DMS53 treated with DMSO at 0.1 percent for 48 hours (cell line): ENCODE measurements at regions not wholly inside any gene's neighbourhood (a gene's known extent, or its start where the extent isn't known, plus 50 kb on each side); places are given as distances from the start of the nearest gene placed in this dataset.

Experiments used
- DNase-seq: peaks from one replicate; lab custom pipeline; 2025; ENCODE audit not compliant: unreplicated experiment; lab: John Stamatoyannopoulos, UW

DNA sequence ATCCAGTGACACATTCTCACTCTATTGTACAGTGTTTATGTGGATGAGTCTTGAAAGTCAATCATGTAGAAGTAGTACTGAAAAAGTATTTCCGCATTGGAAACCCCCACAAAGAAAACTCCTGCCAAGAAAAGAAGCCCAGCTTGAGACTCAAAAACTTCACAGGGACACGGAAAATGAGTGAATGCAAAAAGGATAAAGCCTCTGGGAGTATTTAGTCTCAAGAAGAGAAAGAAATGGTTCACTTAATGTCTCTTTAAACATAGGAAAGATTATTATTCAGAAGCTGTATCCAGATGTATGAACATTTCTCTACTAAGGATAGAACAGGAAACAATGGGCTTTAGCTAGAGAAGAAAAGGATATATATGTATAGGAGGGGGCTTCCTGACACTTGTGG is 304.5 kb downstream of the BARHL2 start:
- no peak for DNase-seq

GRCh38 chr1:90411185-90411584 is 305.9 kb downstream of the BARHL2 start:
- DNase-seq = no peak

DNA sequence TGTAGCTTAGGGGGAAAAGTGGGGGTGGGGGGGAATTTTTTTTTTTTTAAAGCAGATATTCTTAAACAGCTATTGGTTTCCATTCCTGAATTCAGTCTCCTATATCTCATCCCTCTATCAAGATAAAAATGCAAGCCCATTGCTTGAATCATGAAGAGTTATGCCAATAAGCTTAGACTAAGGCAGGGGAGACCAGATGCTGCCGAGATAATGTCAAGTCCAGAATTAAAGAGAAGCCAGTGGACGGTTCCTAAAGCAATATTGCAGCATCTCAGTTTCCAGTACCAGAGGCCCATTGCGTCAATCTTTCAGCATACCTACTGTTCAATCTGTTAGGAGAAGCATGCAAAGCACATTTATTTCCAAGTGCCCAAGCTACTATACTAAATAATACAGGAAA is 309.4 kb downstream of the BARHL2 start:
- DNase-seq = no peak

GRCh38 chr1:90405726-90406125 is 311.4 kb downstream of the BARHL2 start:
- DNase-seq = no peak

DNA sequence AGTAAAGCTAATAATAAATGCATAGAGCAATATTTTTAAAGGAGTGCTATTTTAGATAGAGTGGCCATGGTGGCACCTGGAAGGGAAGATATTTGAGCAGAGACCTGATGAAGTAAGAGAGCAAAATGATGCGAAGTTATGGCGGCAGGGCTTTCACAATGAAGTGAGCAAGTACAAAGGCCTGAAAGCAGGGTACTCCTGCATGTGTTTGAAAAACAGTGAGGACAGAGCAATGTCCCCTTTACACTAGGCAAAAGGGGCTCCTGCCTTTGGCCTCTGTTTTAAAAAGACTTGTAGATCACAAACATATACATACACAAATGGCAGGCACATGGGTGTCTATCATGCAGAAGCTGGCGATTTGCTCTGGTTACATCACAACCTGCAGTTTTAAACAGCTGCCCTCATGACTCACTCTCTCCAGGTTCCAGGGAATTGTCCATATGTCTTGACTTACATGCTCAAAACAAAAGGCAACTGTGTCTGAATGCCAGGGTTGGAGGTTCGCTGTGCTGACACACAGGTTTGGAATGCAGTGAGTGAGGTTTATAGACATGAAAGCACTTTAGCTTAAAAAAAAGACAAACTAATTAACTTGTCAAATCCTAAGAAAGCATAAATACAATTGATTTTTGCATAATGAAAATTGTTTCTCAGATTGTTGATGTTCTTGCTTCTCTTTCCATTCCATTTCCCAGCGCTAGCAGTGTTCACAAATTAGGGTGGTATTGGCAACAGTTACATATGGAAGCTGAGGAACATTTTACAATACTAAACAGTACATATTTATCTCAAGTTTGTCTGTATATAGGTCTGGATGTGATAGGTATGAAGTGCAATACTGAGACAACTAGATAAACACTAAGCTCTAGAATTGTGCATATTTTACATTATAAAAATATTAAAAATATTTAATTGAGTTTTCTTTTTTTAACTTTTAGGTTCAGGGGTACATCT is 313.9 kb downstream of the BARHL2 start:
- peak; percentile 96 for DNase-seq

DNA sequence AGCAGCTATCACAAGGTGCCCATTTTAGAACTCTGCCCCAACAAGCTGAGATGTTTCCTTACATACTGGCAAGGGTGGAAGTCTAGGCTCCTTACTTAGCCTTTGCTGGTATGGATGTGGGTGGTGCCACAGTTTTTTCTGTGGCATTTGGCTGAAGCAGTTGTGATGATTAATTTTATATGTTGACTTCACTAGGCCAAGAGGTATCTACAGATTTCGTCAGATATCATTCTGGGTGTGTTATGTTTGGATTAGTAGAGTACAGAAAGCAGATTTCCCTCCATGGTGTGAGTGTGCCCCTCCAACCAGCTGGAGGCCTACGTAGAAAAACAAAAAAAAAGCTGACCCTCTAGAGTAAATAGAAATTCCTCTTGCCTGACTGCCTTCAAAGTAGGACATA is 317.0 kb downstream of the BARHL2 start:
- no peak for DNase-seq

DNA sequence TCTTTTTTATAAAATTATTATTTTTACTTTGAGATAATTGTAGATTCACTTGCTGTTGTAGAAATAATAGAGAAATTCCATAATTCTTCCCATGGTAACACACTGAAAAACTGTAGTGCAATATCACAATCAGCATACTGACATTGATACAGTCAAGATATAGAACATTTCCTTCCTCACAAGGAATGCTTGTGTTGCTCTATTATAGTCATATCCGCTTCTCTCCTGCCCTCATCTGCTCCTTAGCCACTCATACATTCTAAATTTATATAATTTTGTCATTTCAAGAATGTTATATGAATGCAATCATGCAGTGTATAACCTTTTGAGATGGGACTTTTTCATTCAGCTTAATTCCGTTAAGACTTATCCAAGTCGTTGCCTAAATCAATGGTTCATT is 320.2 kb downstream of the BARHL2 start:
- DNase-seq = no peak

- DNase-seq = peak; percentile 61
These were observed 322.9 kb downstream of the BARHL2 start for GRCh38 chr1:90394247-90394646.

- DNase-seq = no peak
These were observed 324.1 kb downstream of the BARHL2 start for GRCh38 chr1:90393025-90393424.

GRCh38 chr1:90391126-90391525 is 326.0 kb downstream of the BARHL2 start:
- no peak for DNase-seq

DNA sequence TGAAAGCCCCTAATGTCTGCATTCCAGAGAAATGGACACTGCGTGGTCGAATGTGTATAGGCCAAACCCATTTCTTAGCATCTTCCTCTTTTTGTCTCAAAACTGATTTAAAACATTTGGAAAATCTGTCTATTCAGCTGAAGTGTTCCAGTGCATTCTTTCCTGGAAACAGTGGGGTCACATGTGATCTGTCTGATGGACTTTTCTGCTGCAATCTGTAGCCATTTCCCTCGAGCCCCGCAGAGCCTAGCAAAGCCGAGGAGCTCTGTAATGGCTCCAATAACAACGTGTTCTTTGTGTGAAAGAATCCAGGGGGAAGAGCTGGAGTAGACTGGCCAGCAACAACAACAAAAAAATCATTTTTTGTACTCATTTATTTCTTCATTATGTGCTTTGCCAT is 329.3 kb downstream of the BARHL2 start:
- DNase-seq = no peak

- DNase-seq = no peak
These were observed 330.0 kb downstream of the BARHL2 start for GRCh38 chr1:90386899-90387720.

DNA sequence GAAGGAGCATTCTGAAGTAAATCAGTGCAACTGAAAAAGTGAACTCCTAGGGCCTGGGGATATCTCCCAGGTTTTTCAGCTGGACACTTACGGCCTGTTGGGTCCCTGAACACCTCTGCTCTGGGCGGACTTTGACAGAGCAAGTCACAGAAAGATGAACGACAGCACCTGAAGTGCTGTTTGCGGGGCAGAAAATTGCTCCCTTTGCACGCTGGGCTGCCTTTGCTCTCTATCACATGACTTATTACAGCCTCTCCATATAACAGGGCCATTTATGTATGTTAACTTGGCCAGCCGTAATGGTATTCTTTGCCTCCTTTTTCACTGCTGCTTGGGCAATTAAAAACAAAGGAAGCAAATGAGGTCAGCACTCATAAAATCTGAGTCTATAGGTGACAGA is 332.9 kb downstream of the BARHL2 start:
- no peak for DNase-seq

DNA sequence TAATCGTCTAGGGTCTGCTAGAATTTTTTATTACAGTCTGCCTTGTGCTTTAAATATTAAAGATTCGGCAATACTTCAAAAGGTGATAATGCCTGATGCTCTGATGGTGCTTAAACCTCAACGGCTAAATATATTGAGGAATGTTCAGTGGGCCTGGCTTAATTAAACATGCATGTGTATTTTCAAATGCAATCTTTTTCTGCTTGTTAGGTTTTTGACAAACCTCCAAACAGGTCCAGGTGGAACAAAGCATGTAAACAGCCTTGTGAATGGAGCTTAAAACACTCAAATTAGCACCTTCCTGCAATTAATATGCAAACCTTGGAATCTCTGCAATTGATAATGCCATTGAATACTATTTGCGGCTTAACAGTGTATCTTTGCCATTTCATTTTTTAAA is 334.9 kb downstream of the BARHL2 start:
- DNase-seq = no peak

DNA sequence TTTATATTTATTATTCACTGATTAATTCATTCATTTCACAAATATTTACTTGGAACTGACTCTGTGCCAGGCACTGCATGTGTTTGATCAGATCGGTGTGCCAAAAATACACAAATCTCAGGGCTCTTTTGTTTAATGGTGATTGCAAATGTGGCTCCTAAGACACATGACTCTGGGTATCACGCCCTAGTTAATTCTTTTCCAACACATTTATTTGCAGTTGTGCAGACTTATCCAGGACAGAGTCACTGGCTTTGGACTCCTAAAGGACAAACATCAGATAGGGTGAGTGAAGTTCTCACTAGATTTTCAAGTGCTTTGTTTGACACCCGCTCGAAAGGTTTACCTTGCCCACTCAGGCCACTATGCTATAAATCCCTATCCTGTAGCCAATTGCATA is 335.5 kb downstream of the BARHL2 start:
- DNase-seq = no peak

GRCh38 chr1:90371448-90371813 is 345.7 kb downstream of the BARHL2 start:
- no peak for DNase-seq

DNA sequence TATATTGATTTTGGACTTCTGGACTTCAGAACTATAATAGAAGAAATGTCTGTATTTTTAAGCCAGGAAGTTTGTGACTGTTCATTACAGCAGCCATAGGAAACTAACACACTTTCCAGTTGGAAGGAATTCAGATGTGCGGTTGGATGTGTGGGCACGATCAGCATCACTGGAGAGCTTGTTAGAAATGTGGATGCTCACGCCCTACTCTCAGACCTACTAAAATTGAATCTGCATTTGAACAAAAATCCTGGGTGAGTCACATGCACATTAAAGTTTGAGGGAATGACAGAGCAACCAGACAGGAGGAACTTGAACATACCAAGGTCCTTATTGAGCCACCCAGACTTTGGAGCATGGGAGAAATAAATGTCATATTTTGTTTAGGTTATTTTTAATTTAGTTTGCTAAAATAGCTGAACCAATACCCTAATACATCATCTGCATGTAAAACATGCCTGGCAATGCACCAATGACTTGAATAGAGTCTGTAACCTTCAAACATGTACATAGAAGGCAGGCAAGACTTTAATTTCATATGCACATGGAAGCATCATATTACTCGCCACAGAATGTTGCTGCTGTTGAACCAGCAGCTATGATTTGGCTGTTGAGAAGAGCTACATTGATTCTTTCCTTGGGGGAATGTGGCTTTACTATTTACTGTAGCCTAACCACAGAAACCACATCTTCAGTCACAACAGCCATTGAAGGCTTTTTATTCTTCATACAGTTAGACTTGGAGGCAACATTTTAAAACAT is 346.2 kb downstream of the BARHL2 start:
- no peak for DNase-seq

DNA sequence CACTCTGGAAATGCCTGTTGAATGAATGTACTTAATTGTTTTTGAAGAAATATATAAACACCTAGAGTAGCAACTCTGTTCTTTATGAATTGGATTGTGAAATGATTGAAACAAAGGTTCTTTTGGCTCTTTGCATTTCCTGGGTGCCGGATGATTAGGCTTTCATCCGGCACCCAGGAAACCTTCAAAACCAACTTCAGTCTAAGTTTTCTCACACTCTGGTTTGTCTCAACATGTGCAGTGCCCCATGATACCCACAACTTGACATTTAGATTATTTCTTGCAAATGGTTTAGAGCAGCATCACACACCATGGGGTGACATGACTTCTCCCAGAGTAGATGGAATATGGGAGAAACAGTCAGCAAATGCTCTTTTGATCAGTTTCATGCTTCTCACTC is 354.9 kb downstream of the BARHL2 start:
- no peak for DNase-seq

GRCh38 chr1:90361026-90361425 is 356.1 kb downstream of the BARHL2 start:
- no peak for DNase-seq

- DNase-seq = no peak
These were observed 357.1 kb downstream of the BARHL2 start for GRCh38 chr1:90359994-90360393.

- no peak for DNase-seq
These were observed 358.7 kb downstream of the BARHL2 start for GRCh38 chr1:90358448-90358847.
